Choroid plexus epithelial cell (primary cell): ENCODE measurements at regions not wholly inside any gene's neighbourhood (a gene's known extent, or its start where the extent isn't known, plus 50 kb on each side); places are given as distances from the start of the nearest gene placed in this dataset.

Experiments
- DNase-seq: peaks from one replicate; pipeline ENCODE4 v3.0.0-alpha.2; 2010; ENCODE audit warnings: low read depth
- H3K4me3 ChIP-seq: 2 replicates; pipeline ENCODE4 v1.5.1; 2011; ENCODE audit warnings: low read depth, mild to moderate bottlenecking, control low read depth, low read length, moderate library complexity
- CTCF ChIP-seq: conservative IDR thresholded peaks from 2 replicates; pipeline ENCODE4 v1.5.1; 2011; ENCODE audit warnings: low read depth, mild to moderate bottlenecking, control low read depth, inconsistent platforms, low read length, moderate library complexity

- no peak overlapping the region for H3K4me3 ChIP-seq
- TF ChIP-seq CTCF: no peak
- DNase-seq: no peak
Observed at GRCh38 chr2:51707625-51708024, 675.7 kb upstream of the NRXN1 start.

- no peak for TF ChIP-seq CTCF
- DNase-seq: no peak
- no peak overlapping the region for H3K4me3 ChIP-seq
Observed at GRCh38 chr2:51706220-51706619, 674.3 kb upstream of the NRXN1 start.

- TF ChIP-seq CTCF: no peak
- no peak for DNase-seq
- H3K4me3 ChIP-seq: no peak overlapping the region
Observed at GRCh38 chr2:51705417-51705816, 673.5 kb upstream of the NRXN1 start.

- no peak overlapping the region for H3K4me3 ChIP-seq
- TF ChIP-seq CTCF: no peak
Observed at GRCh38 chr2:51698021-51698420, 666.1 kb upstream of the NRXN1 start.

GRCh38 chr2:51697095-51697494, 665.2 kb upstream of the NRXN1 start:
- DNase-seq: peak; percentile 12
- no peak for TF ChIP-seq CTCF
- no peak overlapping the region for H3K4me3 ChIP-seq

More at GRCh38 chr2:51698021-51698420, 666.1 kb upstream of the NRXN1 start:
- DNase-seq: no peak

- TF ChIP-seq CTCF: no peak
- DNase-seq: peak; percentile 55
- H3K4me3 ChIP-seq: no peak overlapping the region
Observed at GRCh38 chr2:51695531-51695930, 663.6 kb upstream of the NRXN1 start.

GRCh38 chr2:51693640-51694039, 661.7 kb upstream of the NRXN1 start:
- no peak for TF ChIP-seq CTCF
- no peak for DNase-seq
- no peak overlapping the region for H3K4me3 ChIP-seq
